Fibroblast of mammary gland (primary cell): ENCODE measurements at regions not wholly inside any gene's neighbourhood (a gene's known extent, or its start where the extent isn't known, plus 50 kb on each side); places are given as distances from the start of the nearest gene placed in this dataset.
"Not testable (repeated sequence)": the region's sequence is repeated elsewhere in the genome, so short reads cannot be mapped to it uniquely, and the experiment has no call there.

Experiments used
- DNase-seq: peaks from one replicate; pipeline ENCODE4 v3.0.0-alpha.2; 2010; ENCODE audit warnings: low read depth
- H3K4me3 ChIP-seq: 2 replicates; pipeline ENCODE4 v1.5.1; 2011; ENCODE audit warnings: low read depth, mild to moderate bottlenecking, low read length, moderate library complexity; ENCODE audit not compliant: control insufficient read depth
- CTCF ChIP-seq: conservative IDR thresholded peaks from 2 replicates; pipeline ENCODE4 v1.5.1; 2011; ENCODE audit warnings: low read depth, low read length, inconsistent platforms; ENCODE audit not compliant: control insufficient read depth, insufficient read depth

DNA sequence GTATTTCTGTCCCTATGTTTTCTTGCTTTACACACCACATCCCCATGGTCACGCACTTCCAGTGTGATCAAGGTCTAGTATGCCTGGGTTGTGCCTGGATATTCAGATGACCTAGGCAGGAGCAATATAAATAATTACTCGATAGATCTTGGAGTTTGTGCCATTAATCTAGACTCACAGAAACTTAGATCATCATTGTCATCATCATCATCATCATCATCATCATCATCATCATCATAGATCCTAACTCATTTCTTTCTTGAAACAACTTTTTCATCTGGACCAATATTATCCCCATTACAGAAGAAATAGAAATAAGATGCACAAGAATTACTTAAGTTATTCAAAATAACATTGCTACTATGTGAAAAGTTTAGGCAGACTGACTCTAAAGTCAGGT, 130.3 kb upstream of the LRRTM4 start:
- TF ChIP-seq CTCF, result no peak
- no peak for DNase-seq
- no peak overlapping the region for H3K4me3 ChIP-seq

DNA sequence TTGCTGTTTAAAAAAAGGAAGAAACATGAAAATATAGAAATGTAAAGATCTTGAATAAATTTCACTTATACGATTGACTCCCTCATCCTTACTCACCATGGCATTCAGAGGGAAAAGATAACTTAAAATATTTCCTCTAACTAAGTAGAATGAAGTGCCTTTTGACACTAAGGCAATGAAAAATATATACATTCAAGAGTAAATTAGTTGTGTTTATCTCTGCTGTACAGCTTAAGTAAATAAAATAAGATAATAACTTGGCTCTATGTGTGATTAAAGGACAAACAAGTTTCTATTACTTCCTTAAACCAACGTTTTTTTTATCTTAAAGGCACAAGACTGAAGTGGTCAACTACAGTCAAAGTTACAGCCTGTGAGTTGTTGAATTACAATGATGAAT, 142.3 kb upstream of the LRRTM4 start:
- no peak overlapping the region for H3K4me3 ChIP-seq
- TF ChIP-seq CTCF, result no peak
- no peak for DNase-seq

DNA sequence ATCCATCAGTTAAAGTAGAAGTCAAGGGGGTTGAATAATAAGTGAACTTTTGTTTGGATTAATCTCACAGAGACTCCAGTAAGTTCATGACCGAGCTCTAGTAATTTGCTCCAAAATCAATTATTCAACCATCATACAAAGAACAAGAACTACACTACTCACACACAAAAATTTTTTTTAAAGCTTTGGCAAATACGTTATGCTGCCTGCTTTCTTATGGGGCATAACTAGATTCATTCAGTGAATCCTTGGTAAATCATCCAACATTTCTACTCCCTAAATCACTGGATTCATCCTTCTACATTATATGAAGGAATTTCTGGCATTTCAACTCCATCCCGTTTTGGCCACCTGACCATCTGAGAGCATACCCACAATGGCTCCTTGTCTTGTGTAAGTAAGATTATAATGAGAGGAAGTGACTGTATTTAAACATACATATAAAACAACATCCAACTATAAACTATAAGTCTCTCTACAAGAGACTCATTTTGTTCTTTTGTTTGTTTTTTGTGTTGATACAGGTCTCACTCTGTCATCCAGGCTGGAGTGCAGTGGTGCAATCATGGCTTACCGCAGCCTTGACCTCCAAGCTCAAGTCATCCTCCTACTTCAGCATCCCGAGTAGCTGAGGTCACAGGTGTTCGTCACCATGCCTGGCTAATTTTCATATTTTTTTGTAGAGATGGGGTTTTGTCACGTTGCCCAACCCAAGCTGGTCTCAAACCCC, 144.2 kb upstream of the LRRTM4 start:
- TF ChIP-seq CTCF, result no peak
- DNase-seq, result no peak
- H3K4me3 ChIP-seq, result no peak overlapping the region

DNA sequence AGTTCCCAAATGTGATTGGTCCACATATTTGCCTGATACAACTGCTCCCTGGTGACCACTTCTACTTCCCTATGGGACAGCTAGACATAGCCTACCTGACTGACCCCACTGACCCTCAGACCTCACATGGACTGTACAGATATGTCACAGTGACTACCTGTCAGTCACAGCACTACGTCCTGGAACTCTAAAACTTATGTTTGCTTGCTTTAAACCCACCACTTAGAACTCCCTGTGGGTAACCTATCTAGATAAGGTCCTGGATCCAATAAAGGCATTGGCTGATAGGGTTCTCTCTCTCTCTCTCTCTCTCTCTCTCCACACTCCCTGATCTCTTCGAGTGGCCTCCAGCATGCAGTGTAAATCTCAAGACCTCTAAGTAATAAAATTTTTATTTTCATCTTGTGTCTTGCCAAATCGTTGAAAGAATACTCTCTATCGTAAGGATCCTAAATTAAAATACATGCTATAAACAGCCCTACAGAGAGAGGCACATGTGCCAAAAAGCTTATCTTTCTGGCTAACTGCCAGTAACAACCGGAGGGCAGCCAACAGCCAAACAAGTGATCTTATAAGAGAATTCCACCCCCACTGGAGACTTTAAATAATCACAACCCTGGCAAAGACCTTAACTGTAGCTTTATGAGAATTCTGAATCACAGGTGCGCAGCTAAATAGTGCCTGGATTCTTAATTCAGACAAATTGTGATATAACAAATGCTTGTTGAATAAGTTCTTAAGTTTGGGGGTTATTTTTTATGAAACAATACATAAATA, 162.6 kb upstream of the LRRTM4 start:
- DNase-seq, result not testable (repeated sequence)

DNA sequence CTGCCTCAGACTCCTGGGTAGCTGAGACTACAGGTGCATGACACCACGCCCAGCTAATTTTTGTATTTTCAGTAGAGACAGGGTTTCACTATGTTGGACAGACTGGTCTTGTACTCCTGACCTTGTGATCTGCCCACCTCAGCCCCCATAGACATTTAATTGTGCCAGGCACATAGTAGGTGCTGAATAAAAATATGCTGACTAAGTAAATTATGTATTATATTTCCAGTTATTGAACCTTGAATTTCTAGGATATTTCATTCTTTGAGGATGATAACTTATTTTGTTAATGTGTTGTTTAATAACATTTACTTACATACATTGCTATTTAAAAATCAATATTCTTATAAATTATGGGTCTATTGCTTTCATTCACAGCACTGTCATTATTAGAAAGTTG, 190.4 kb upstream of the LRRTM4 start:
- no peak overlapping the region for H3K4me3 ChIP-seq
- TF ChIP-seq CTCF, result no peak
- DNase-seq, result no peak

More for the DNA sequence above, 162.6 kb upstream of the LRRTM4 start:
- not testable (repeated sequence) for H3K4me3 ChIP-seq

DNA sequence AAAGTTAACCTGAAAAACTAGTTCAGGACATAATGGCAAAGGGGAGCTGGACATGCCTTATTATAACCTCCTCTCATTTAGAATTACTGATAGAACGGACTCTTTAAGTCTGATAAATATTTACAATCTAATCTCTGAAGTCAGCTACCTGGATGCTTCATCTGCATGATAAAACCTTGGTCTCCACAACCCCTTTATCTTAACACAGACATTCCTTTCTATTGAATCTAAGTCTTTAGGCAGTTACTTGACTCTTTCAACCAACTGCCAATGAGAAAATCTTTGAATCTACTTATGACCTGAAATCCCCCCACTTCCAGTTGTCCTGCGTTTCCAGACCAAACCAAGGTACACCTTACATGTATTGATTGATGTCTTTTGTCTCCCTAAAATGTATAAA, 191.2 kb upstream of the LRRTM4 start:
- DNase-seq, result no peak
- no peak for TF ChIP-seq CTCF
- H3K4me3 ChIP-seq, result no peak overlapping the region

DNA sequence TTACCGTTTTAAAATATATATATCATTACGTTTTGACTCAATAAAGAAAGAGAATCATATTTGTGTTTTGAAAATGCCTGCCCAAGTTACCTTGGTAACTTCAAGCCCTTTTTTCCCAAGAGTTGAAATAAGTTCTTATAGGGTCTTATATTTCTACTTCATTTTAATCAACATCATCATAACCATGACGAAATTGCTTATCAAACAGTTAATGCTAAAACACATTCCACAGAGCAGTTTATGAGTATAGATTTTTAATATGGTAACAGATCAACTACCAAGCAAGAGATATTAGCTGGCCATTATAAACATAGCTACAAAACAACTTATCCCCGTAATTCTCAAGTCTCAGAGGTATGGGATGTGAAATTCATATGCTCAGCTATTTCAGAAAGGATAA, 197.9 kb upstream of the LRRTM4 start:
- no peak for DNase-seq
- no peak overlapping the region for H3K4me3 ChIP-seq
- TF ChIP-seq CTCF, result no peak
